HL-60 (cell line): ENCODE measurements at regions not wholly inside any gene's neighbourhood (a gene's known extent, or its start where the extent isn't known, plus 50 kb on each side); places are given as distances from the start of the nearest gene placed in this dataset.

Source experiments
- CTCF ChIP-seq: IDR thresholded peaks from one replicate; pipeline ENCODE4 v1.5.1; 2011; ENCODE audit warnings: low read length, control low read depth, inconsistent platforms; ENCODE audit not compliant: insufficient read depth
- GABPA ChIP-seq: IDR thresholded peaks from 2 replicates; pipeline ENCODE4 v1.6.1; 2012; ENCODE audit warnings: low read depth
- POLR2AphosphoS5 ChIP-seq: IDR thresholded peaks from 2 replicates; pipeline ENCODE4 v1.6.1; 2012; ENCODE audit warnings: low read depth
- REST ChIP-seq: IDR thresholded peaks from 2 replicates; pipeline ENCODE4 v1.6.1; 2012; ENCODE audit warnings: low read depth; ENCODE audit not compliant: insufficient replicate concordance
- SPI1 ChIP-seq: IDR thresholded peaks from 2 replicates; pipeline ENCODE4 v1.6.1; 2012; ENCODE audit warnings: low read depth, mild to moderate bottlenecking, borderline replicate concordance

DNA sequence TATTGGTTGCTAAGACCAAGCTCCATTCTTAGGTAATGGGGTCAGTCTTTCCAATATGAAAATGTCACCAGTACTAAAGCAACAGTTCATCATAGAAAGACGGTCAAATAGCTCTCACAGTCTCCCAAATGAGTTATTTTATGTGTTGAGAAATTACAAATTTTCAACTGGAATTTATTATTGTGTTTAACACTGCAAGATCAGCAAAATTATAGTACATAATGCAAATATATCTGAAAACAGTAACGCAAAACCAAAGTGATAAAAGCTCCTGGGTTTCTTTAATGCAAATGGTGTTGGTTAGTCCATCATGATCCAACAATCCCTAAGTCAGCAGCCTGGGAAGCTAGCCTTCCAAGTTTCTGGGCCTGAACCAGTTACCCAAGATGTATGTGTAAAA, 61.5 kb upstream of the EGFL6 start:
- TF ChIP-seq CTCF (no peak), GABPA (no peak), POLR2AphosphoS5 (no peak), REST (no peak), SPI1 (no peak)
